H1 (cell line): ENCODE measurements at regions not wholly inside any gene's neighbourhood (a gene's known extent, or its start where the extent isn't known, plus 50 kb on each side); places are given as distances from the start of the nearest gene placed in this dataset.

Experiments
- ATF2 ChIP-seq: IDR thresholded peaks from 2 replicates; pipeline ENCODE4 v1.6.1; 2012; ENCODE audit warnings: low read length, inconsistent platforms
- CTCF ChIP-seq, 3 experiments: IDR thresholded peaks; 1 replicate in 2 of 3; 2 replicates in 1 of 3; pipeline versions ENCODE4 v1.5.1 to v1.6.1; 2011; ENCODE audit warnings: low read length in 3 of 3, mild to moderate bottlenecking in 3 of 3, inconsistent platforms in 2 of 3, low read depth in 1 of 3, moderate library complexity in 1 of 3; ENCODE audit not compliant: insufficient read depth in 1 of 3; ENCODE audit errors: control extremely low read depth in 1 of 3
- EP300 ChIP-seq, 2 experiments: IDR thresholded peaks; 1 replicate in 1 of 2; 2 replicates in 1 of 2; pipeline ENCODE4 v1.6.1; 2011 to 2012; ENCODE audit warnings: low read depth in 2 of 2, low read length in 2 of 2, mild to moderate bottlenecking in 2 of 2, borderline replicate concordance in 1 of 2, inconsistent platforms in 1 of 2, moderate library complexity in 1 of 2
- JUN ChIP-seq: IDR thresholded peaks from 2 replicates; pipeline ENCODE4 v1.6.1; 2011; ENCODE audit warnings: low read depth, mild to moderate bottlenecking, improper control_type of control experiment, low read length
- SAP30 ChIP-seq: fragments of 300-600 bp; sonication (generic); IDR thresholded peaks from 2 replicates; pipeline ENCODE4 v1.7.1; 2012; ENCODE audit warnings: low read length, moderate library complexity, mild to moderate bottlenecking, inconsistent platforms; ENCODE audit not compliant: insufficient read depth, insufficient replicate concordance
- TEAD4 ChIP-seq: IDR thresholded peaks from 2 replicates; pipeline ENCODE4 v1.6.1; 2012; ENCODE audit warnings: low read depth, low read length, inconsistent platforms, mixed read lengths
- YY1 ChIP-seq: IDR thresholded peaks from 2 replicates; pipeline ENCODE4 v1.6.1; 2011; ENCODE audit warnings: low read depth, mild to moderate bottlenecking, low read length

GRCh38 chr21:39056636-39057035 lies 126.6 kb downstream of the PSMG1 start (continued):
- no peak for TF ChIP-seq CTCF (IDR thresholded peaks at IDR 0.05; ENCODE audit: control extremely low read depth in 1 of 3, insufficient read depth in 1 of 3, low read depth in 1 of 3, low read length in 3 of 3)
- no peak for TF ChIP-seq SAP30
- TF ChIP-seq ATF2 = no peak
- no peak for TF ChIP-seq EP300 (IDR thresholded peaks at IDR 0.05; ENCODE audit: borderline replicate concordance in 1 of 2, low read depth in 2 of 2, low read length in 2 of 2)
- no peak for TF ChIP-seq YY1
- no peak for TF ChIP-seq TEAD4
- no peak for TF ChIP-seq JUN
- TF ChIP-seq, all 59 proteins: peak for 0
